ENCODE measurements at regions not wholly inside any gene's neighbourhood (a gene's known extent, or its start where the extent isn't known, plus 50 kb on each side); places are given as distances from the start of the nearest gene placed in this dataset.
A peak's percentile ranks its signal among the peaks of the same experiment; 100 is the strongest.

DNA sequence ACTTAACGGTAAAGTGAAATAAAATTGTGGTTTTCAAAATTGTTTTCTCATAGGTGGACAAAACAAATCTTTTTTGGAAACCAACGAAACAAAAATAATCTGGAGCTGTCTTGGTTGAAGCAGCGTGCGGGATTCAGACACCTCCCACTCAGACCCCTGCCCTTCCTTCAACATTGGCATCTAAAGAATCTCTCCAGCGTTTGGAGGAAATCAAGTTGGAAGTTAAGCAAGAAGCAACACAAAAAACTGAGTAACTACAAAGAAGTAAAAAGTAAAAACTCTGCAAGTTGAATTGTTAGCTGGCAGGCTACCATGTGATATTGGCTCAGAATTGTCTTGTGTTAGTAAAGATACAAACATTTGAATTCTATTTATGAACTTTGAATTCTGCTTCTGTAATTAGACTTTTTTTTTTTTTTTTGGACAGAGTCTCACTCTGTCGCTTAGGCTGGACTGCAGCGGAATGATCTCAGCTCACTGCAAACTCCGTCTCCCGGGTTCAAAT is 361.0 kb upstream of the PMFBP1 start:
- no peak for DNase-seq (ENCODE audit: low read depth in 2 of 3, low spot score in 2 of 3)

DNA sequence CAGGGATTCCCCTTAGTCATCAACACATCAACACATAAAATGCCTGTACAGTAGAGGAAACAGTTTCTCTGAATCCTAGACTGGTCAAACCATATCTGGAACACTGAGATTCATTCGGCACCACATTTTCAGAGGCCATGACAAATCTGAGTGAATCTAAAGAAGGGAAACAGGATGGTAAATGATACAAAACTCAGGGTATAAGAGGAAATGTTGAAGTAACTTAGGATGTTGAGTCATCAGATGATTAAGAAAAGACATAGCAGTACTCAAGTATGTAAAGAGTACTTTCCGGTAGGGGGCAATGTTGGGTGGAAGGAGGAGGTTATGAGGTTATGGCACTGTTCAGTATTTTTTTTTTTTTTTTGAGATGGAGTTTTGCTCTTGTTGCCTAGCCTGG is 358.5 kb upstream of the PMFBP1 start:
- DNase-seq (ENCODE audit: low read depth in 2 of 3, low spot score in 2 of 3), result no peak

DNA sequence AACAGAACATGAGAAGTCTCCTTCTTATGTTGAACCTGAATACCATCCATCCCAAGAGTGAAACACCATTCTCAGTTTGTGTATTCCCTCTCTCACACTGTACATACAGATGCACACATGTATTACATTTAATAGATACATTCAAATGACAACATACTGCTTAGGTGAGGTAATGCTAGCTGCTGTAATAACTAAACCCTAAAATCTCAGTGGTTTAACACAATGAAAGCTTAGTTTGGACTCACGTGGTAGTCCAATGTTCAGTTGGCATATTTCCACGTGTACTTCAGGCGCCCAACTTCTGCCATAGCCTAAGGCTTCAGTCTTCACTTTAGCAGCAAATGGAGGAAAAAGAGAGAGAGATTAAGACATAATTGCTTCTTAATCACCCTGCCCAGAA is 351.1 kb upstream of the PMFBP1 start:
- no peak for DNase-seq (ENCODE audit: low read depth in 2 of 3, low spot score in 2 of 3)

DNA sequence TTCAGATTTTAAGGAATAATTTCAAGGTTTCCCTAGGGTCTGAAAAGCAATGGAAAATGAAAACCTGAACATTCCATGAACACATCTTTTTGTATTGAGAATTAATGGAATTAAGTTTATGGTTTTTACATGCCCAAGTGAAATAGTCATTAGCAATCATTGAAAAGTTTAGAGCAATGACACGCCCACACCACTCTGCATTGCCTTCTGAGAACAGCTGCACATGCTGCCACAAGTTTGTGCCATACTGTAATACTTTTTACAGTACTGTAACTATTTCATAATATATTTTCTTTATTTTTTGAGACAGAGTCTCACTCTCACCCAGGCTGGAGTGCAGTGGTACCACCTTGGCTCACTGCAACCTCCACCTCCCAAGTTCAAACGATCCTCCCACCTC is 345.2 kb upstream of the PMFBP1 start:
- no peak for DNase-seq (ENCODE audit: low read depth in 2 of 3, low spot score in 2 of 3)

DNA sequence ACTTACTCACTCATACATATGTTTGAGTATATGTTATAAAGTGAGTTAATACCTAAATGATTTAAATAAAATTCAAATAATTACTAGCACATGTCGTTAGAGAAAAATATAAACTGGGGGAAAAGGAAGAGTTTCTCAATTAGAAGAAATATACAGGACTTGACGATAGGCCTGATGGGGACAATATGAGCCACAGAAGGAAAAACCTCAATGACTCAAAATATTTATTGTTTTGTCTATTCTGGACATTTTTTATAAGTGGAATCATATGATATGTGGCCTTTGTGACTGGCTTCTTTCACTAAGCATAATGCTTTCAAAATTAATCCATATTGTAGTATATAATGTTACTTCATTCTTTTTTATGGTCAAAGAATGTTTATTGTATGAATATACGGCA is 339.2 kb upstream of the PMFBP1 start:
- no peak for DNase-seq (ENCODE audit: low read depth in 2 of 3, low spot score in 2 of 3)

DNA sequence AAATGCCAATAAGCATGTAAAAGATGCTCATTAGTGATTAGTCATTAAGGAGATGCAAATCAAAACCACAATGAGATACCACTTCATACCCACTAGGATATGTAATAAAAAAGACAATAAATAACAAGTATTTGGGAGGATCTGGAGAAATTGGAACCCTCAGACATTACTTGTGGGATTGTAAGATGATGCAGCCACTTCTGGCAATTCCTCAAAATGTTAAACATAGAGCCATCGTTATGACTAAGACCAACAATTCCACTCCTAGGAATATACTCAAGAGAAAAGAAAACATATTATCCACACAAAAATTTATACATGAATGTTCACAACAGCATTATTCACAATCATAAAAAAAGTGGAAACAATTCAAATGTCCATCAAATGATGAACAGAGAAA is 336.2 kb upstream of the PMFBP1 start:
- no peak for DNase-seq (ENCODE audit: low read depth in 2 of 3, low spot score in 2 of 3)

DNA sequence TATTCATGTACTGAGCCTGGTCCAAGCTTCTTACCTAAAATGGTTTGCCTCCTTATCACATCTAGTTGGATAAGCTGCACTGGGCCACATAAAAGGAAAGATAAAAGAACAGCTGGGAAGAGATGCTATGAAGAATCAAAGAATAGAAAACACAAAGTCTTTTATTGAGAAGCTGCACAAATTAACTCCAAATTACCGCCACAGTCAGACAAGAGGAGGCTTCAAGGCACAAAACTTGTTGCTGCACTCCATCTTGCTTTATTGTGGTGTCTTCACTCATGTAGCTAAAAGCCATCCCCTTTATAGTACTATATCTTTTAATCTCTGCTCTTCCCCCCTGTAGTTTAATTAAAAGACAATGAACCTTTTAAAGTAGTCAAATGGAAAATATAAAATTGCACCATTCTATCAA is 330.6 kb upstream of the PMFBP1 start:
- DNase-seq (ENCODE audit: low read depth in 2 of 3, low spot score in 2 of 3), result no peak

DNA sequence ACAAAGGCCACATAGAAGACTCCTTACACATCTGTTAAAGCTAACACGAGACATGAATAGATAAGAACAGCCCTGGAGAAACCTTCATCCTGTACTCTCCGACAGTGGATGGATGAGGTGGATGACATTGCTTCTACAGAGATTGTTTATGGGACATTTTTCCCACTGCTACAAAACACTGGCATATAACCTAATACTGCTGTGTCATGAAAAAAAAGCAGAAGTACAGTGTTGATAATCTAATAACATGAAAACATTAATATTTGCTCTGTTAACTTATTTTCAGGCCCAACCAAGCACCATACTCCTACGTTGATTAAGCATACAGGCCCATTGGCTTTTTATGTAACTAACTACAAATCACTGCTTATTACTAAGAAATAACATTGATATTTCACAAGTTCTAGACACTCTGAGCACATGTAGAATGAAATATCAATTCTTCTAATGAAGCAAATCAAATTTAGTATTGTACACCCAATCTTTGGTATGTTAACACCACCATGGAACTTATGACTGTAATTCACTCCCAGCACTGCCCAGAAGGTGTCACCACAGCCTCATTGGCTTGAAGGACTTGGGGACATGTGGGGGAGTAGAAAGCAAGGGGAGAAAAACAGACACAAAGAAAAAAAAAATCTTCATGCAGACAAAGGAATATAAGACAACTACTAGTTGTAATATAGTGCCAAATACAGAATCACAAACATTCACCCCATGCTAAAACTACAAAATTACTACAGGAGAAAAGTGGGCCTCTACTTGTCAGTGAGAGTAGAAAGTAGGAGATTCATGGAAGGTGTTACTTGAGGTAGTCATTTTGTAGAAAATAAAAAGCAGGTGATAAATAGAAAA is 330.0 kb upstream of the PMFBP1 start:
- DNase-seq (ENCODE audit: low read depth in 2 of 3, low spot score in 2 of 3), result peak in 2 of 3 donors; percentile 57 to 88

DNA sequence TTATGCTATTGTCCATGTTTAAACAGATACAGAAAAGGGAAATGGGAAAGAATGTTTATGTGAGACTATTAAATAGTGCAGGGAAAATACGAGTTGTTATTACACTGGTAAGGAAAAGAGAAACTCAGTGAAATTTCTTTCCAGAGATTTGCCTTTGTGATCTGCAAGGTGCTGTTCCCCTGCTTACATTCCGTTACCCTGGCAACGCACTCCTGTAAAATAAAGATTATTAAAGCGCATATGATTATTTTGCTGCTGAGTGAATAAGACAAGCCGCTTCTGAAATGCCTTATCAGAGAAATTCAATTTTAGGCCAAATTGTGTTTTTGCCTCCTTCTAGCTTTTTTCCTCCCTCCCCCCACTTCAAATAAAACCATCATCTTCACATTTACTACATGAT is 328.6 kb upstream of the PMFBP1 start:
- DNase-seq (ENCODE audit: low read depth in 2 of 3, low spot score in 2 of 3), result no peak

DNA sequence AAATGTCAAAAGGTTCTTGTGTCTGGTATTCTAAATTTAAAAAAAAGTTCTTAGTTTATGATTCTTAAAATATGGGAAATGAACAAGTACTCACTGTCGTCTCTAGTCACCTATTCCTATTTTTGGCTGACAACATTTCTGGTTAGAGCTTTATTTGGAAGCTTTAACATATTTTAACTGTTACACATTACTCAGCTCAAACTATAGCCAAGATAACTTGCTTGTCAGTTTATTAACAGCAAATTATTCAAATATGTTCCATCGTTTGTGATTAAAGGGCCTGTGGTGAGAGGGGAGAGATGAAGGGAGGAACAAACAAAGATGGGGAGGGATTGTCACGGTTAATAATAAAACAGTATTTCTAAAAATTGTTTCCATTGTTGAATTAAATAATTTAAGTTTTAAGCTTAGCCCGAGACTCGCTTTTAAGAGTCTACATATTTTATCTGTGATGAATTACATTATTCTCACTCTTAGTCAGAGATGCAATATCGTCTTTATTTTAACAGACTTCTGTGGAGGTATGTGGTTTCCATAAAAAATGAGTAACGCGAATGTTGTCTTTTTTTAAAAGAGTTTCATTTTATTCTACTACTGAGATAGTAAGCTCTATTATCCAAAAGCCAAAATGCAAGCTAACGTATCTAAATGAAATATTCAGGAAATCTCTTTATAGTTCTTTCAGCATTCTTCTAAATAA is 321.9 kb upstream of the PMFBP1 start:
- DNase-seq (ENCODE audit: low read depth in 2 of 3, low spot score in 2 of 3), result no peak

DNA sequence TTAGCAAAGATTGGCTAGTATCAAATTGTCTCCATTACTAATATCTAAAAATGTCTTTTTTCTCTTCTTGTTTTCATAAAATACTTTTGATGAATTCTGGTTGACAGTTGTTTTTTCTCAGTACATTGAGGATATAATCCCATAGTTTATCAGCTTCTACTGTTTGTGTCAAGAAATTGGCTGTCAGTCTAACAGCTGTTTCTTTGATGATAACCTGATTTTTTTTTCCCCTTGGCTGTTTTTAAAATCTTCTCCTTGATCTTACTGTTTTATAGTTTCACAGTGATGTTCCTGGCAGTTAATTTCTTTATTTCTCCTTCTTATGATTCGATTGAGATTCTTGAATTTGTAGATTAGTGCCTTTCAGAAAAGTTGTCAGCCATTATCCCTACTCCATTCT is 315.3 kb upstream of the PMFBP1 start:
- no peak for DNase-seq (ENCODE audit: low read depth in 2 of 3, low spot score in 2 of 3)

DNA sequence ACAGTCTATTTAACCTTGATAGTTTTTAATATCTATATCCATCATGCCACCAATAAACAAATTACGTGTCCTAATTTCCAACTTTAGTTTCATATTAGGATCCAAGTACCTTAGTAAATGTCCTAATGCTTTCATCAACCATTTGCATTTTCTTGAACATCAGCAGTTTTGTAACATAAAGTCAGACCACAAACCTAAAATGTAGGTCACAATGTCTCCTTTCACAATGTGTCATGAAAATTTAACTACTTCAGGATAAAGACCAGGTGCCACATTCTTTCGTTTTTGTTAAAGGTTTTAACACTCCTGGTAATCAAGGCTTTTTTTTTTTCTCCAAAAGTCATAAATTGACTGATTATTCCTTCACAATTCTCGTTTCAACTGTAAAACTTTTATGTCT is 310.7 kb upstream of the PMFBP1 start:
- DNase-seq (ENCODE audit: low read depth in 2 of 3, low spot score in 2 of 3), result no peak

DNA sequence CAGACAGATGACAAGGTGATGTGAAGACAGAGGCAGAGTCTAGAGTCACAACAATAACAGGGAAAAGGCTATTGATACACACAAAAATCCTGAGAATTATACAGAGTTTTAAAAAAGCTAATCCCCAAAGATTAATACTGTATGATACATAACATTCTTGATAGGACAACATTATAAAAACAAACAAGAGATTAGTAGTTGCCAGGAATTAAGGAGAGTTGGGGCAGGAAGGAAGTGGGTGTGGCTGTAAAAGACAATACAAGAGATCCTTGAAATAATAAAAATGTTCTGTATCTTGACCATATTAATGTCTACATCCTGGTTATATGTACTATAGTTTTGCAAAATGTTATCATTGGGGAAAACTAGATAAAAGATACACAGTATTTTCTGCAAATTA is 309.5 kb upstream of the PMFBP1 start:
- DNase-seq (ENCODE audit: low read depth in 2 of 3, low spot score in 2 of 3), result no peak

DNA sequence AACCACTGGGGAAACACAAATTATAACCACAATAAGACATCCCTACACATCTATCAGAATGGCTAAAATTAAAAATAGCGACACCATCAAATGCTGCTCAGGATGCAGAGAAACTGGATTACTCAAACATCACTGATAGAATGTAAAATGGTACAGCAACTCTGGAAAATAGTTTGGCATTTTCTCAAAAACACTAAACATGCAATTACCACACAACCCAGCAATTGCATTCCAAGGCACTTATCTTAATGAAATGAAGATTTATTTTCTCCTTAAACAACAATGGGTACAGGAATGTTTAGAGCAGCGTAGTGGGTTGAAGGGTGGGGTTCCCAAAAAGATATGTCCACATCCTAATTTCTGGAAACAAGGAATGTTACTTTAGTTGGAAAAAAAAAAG is 309.0 kb upstream of the PMFBP1 start:
- no peak for DNase-seq (ENCODE audit: low read depth in 2 of 3, low spot score in 2 of 3)

DNA sequence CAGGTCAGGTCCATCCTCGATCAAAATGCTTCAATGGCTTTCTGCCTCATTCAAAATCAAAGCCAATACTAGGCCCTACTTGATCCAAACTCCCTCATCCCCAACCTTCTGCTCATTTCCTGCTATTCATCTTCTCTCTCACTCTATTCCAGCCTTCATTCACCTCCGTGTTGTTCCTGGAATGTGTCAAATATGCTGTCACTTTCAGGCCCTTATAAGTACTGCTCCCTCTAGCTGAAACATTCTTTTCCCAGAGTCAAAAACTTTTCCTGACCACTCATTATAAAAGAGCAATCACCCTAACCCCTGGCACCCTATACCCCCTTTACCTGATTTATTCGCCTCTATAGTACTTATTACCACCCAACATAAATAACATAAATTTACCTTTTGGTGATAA is 303.7 kb upstream of the PMFBP1 start:
- DNase-seq (ENCODE audit: low read depth in 2 of 3, low spot score in 2 of 3), result no peak

DNA sequence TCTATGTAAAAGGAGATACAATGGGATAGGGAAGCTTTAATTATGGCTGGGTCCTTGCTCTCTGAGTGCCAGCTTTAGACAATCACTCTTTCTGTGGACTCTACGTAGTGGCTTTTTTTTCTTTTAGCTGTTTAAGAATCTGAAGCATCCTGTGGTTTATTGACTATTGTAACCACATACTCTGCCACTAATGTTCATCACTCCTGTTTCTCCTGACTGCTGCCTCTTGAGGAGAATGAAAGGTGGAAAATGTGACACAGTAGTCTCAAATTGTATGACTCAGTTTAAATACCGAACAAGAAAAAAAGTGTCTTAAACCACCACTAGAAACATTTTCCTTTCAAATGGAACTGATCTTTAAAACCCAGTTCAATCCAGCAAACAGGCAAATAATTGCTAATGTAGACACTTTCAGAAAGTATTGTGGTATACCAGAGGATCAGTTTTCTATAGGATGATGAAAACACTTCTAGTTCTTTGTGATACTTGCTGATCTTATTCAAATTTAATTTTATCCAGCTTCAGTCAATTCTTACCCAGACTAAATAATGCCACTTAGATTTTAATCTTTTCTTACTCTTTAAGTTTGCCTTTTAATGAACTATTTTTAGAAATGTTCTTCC is 302.7 kb upstream of the PMFBP1 start:
- no peak for DNase-seq (ENCODE audit: low read depth in 2 of 3, low spot score in 2 of 3)

DNA sequence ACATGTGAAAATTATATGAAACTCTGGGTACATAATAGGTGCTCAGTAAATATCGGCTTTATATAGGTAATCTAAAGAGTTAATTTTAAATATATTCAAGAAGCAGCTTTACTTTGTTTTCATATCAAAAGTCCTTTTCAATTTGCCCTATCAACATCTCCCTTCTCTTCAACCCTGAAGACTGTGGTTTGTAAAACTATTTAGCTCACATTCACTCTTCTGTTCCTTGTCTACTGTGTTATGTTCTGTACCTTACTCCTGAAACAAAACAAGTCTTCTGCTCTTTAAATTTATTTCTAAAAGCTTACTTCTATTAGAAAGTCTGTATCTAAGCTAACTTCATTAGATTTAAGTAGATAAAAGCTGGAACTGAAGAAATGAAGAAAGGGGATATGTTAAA is 301.7 kb upstream of the PMFBP1 start:
- no peak for DNase-seq (ENCODE audit: low read depth in 2 of 3, low spot score in 2 of 3)

DNA sequence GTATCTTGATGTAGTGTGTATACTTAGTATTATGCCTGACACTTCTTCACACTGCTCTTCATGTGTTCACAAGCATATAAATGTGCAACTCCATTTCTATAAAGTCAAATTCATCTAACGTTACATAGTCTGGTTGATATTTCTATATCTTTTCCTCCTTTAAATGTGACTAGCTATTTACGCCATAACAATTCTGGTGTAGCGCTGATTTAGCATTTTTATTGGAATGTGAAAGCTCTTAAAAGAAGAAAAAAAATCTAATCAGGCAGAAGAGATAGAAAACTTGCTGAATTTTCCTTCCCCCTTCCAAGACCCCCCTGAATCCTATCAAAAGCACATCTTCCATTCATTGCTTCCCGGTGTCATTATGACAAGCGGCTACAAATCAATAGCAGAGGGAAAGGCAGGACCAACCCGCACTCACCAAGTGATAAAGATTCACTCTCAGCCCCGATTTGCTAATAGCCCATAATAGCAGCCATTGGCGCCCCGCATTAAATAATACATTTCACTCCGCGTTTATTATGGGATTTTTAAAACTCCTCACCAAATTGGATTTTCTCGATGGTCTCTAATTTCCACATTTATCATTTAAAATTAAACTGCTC is 299.5 kb upstream of the PMFBP1 start:
- DNase-seq (ENCODE audit: low read depth in 2 of 3, low spot score in 2 of 3), result no peak

DNA sequence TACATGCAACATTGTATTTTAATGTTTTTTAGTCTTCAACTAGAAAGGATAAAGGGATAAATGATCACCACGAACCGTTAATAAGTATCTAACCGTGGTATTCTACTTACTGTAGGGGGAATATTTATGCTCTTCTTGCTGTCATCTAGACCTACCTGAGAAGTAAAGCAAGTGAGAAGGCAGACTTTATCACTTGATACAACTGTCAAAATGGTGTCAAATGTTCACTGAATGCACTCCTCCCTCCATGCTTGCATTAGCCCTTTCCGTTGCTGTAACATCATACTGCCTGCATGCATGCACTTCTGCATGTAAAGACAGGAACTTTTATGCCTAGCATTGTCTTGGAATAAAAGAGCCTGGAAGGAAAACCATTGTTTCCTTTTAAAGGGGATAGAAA is 298.6 kb upstream of the PMFBP1 start:
- no peak for DNase-seq (ENCODE audit: low read depth in 2 of 3, low spot score in 2 of 3)

DNA sequence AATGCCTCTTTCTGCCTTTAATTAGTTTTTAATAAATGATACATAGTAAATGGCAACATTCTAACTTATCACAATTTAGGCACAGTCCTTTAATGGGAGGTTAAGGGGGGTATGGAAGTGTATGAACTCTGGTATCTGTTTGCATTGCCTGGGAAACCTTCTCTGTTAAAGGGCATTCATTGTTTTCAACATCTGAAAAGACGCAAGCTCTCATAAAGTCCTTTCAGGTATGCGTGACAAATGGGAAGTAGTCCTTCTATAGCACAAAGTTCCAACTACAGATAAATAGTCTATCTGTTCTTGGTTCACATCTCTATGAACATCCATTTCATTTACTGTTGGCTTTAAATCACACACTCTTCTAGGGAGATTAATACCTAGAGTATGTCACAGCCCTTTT is 298.0 kb upstream of the PMFBP1 start:
- no peak for DNase-seq (ENCODE audit: low read depth in 2 of 3, low spot score in 2 of 3)

DNA sequence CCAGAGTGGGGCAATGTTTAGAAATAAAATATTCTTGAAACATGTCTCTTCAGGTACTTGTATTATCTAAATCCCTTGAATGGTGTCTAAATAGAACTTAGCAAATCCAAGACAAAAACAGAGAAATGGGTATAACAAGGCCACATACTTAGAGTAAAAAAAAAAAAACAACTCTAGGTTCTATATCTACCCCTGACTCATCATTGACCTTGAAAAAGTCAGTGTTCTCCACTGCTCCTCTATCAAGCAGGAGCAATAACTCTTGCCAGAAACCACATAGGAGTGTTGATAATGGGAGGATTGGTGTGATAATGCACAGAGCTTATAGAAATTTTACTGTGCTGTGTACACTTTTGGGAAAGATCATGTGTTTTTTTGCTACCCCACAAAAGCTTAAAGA is 296.6 kb upstream of the PMFBP1 start:
- DNase-seq (ENCODE audit: low read depth in 2 of 3, low spot score in 2 of 3), result no peak
